HG02678 (cell line): ENCODE measurements at regions not wholly inside any gene's neighbourhood (a gene's known extent, or its start where the extent isn't known, plus 50 kb on each side); places are given as distances from the start of the nearest gene placed in this dataset.

Source experiments
- ATAC-seq: cut with Tn5 transposase; IDR thresholded peaks from one replicate; pipeline ENCODE4 v1.9.1; 2021; ENCODE audit warnings: mild to moderate bottlenecking, moderate library complexity; ENCODE audit not compliant: unreplicated experiment

GRCh38 chr18:78390348-78390951, 589.2 kb upstream of the SALL3 start:
- ATAC-seq, result no peak

DNA sequence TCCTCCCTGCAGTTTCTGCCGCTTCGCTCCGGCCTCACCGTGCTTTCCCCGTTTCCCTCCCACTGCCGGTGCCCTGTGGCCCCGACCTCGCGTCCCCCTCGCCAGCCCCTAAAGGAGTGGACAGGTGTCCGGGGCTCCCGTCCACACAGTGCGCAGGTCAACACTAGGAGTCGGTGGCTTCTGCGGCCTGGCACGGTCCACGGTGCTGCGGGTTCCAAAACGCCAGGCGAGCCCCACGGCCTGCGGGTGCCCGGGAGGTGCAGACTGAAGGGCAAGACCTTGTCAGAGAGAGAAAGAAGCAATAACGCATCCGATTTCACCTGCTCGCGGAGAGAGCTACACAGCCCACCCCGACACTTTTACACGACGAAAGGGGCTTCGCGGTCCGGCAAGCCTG, 588.7 kb upstream of the SALL3 start:
- no peak for ATAC-seq

DNA sequence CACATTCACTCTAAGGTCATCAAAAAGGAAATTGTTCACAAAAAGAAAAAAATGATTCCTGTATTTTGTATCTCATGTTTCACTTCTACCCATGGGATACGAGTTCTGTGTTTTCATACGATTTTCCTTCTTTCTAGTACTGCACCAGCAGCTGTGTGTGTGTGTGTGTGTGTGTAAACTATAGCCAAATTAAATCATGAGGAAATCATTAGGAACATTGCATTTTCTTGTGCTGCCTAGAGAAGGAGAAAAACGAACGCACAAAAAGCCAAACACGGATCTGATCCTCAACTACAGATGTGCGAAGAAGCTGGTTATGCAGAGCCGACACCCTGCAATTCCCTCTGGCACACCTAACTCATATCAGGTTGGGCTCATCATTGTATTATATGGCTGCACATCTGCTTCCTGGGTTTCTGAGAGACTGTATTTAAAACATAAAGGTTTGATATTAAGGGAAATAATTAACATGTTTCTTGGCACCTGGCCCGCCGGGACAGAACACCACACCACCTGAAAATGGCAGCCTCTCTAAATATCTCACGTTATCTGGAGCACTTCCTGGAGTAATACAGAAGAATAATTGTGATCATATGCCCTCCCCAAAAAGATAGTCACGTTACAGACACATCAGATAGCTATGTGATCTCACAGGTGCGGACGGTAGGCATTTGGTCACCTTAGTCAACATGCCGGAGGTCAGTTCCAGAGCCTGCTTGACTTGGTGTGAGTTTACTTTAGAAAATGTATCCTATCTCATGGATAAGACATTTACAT, 586.3 kb upstream of the SALL3 start:
- no peak for ATAC-seq

GRCh38 chr18:78396077-78396476, 583.5 kb upstream of the SALL3 start:
- ATAC-seq, result no peak

DNA sequence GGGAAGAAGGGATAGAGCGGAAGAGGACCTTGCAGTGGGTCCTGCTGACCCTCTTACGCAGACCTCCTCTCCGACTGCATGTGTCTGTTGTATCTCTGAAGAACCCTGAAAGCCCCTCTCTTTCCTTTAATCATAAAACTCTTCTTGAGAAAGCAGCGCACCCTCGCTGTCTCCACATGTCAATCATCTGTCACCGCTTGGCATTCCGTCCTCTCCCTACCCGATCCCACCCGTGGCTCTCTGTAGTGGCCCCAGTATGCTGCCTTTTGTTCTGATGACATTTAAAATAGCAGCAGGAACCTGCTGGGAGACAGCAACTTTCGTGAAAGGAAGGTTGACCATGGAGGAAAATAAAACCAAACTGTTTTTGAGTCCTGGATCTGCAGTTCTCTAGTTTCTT, 582.9 kb upstream of the SALL3 start:
- no peak for ATAC-seq

DNA sequence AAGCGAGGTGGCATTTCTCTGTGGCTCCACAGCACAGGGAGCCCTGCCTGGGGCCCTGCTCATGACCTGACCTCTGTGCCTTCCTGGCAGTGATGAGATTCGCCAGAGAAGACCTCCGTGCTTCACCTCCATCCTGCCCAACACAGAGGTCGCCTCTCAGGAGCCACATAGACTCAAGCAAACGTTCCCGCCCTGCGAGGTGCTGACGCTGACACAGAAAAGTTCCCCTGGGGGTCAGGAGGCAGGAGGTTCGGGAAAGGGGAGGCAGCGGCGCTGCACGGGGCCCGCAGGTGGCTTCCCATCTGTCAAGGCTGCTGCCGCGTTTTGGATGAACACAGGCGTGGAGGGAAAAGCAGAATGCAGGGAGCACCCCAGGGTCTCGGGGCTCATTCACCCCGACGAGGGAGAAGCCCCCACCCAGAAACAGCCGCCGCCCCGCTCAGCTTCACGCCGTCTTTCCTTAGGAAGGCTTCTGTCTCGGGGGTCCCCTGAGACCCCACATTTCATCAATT, 579.6 kb upstream of the SALL3 start:
- no peak for ATAC-seq

DNA sequence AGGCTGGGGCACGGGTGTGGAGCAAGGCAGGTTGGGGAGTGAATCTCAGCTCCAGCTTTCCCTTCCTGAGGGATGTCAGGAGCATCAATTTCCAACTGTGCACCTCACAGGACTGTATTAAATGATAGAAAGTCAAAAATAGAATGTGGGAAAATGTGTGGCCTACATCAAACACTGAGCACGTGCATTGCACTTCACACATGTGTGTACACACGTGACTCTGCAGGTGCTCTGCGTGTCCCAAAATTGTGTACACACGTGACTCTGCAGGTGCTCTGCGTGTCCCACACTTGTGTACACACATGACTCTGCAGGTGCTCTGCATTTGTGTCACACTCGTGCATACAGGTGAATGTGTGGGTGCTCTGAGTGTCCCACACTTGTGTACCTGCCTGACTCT, 577.2 kb upstream of the SALL3 start:
- ATAC-seq, result no peak

- no peak for ATAC-seq
Observed at GRCh38 chr18:78402966-78403365, 576.7 kb upstream of the SALL3 start.

DNA sequence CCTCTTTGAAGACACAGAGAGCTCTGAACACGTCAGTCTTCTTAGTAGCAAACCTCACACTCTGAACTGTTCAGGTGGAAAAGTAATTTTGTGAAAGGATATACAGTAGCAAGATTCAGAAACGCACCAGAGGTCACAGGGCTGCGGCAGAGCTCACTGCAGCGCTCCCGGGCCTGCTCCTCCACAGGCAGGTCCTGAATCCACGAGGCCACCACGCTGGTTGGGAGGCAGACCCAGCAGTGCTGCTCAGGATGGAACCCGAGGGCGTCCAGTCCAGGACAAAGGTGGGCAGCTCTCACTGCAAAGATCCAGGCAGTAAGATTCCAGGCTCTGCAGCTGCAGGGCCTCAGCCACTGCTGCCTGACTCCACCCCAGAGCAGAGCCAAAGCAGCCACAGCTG, 576.2 kb upstream of the SALL3 start:
- no peak for ATAC-seq

DNA sequence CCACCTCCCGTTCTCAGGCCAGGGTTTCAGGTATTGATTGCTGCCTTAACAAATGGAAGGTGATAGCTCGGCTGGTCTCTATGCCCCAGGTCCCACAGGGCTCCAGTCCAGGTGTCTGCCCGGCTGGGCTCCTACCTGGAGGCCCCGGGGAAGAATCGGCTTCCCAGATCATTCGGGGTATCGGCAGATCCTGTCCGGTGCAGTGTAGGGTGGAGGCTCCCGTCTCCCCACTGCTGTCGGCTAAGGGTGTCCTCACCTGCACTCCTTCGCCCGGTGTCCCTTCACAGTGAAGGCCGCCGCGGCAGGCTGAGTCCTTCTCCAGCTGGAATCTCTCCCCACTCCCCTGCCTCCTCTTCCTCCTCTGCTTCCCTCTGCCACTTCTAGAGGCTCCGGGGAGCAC, 573.9 kb upstream of the SALL3 start:
- no peak for ATAC-seq

GRCh38 chr18:78406743-78407465, 572.7 kb upstream of the SALL3 start:
- ATAC-seq, result no peak

- no peak for ATAC-seq
Observed at GRCh38 chr18:78407466-78407844, 572.2 kb upstream of the SALL3 start.

GRCh38 chr18:78408623-78409022, 571.0 kb upstream of the SALL3 start:
- ATAC-seq, result no peak

DNA sequence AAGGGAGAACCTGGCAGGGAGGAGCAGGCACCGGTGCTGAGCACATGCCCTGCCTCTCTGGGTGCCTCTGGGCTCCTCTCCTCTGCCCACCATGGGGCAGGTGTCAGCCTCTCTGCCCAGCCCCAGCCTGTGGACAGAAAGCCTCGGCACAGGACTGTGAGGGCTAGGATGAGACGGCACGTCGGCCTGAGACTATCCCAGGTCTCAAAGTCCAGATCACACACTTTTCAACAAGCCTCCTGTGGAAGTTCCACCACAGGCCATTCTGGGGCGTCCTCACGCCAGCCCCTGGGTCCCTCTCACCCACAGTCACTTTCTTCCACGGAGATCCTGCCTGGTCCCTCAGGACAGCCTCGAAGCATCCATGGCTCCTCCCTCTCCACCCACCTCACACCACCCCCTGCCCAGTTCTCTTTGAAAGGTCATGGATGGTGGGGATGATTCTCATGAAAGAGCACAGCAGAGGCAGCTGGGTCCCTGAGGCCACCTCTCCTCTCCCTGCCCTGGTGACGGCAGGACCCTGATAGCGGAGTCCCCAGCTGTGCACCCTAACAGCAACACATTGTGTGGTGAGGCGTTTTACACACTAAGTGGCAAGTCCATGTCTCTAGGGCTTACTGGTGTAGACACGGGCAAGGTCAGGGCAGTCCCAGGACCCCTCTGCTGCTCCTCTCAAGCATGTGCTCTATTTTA, 569.4 kb upstream of the SALL3 start:
- no peak for ATAC-seq

DNA sequence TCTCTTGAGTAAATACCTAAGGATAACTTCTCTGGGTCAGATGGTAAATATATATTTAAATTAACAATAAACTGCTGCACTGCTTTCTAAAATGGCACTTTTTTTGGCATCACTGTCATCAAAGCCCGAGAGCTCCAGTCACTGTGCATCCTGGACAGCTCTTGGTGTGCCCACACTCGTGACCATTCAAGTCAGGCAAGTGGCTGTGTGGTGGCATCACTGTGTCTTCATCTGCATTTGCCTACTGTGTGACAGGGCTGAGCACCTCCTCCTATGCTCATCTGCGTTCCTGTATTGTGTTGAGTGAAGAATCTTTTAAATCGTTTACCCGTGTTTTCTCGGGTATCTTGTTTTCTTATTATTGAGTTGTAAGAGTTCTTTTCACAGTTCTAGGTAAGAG, 568.1 kb upstream of the SALL3 start:
- no peak for ATAC-seq

- no peak for ATAC-seq
Observed at GRCh38 chr18:78414302-78414701, 565.3 kb upstream of the SALL3 start.

DNA sequence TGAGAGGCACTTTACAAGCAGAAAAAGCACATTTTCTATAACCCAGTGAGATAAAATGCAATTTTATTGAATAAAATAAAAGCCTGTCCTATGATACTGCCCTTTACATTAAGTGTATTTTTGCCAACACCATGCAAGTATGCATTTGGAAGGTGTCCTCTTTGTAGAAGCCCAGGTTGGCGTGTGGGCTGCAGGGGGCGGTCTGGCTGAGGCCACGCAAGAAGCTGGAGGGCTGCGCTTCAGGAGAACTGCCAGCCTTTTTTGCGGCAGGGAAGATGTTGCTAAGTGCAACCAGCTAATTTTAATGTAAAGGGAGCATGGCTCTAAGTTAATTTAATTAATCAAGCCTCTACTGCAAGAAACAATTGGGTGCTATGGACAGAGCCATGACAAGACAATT, 562.8 kb upstream of the SALL3 start:
- no peak for ATAC-seq

DNA sequence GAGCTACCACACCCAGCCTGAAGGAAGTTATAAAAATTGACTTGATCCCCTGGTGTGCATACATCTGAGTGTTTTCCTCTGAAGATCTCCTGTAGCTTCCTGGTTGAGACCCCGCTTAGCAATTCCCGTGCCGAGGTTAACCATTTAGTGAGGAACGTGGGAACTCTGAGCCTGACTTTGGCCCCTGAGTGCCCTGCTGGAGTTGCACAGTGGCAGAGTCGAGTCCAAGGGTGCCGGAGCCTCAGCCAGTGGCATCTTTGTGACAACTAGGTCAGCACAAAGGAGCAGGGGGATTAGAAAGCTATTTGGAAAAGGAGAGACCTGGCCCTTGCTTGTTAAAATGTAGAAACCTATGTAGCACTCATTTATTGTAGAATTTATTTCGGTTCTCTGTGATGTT, 561.2 kb upstream of the SALL3 start:
- no peak for ATAC-seq

DNA sequence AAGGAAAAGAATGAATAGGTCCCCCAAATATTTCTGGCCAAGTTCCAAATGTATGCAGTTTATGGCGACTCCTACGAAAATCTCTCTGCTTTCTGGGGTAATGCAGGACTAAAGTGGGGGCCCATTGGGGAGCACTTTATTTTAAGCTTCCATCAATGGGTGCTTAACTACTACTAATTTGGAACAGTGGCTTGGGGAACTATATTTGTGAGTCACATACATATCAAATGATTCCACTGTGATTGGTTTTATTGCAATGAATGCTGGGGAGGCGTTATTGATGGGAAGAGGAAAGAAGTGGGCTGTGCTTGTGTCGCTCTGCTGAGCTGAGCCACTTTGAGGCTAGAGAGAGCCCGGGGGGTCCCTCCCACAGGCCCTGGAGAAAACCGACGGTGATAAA, 560.4 kb upstream of the SALL3 start:
- ATAC-seq, result no peak

- no peak for ATAC-seq
Observed at GRCh38 chr18:78420116-78420515, 559.5 kb upstream of the SALL3 start.

DNA sequence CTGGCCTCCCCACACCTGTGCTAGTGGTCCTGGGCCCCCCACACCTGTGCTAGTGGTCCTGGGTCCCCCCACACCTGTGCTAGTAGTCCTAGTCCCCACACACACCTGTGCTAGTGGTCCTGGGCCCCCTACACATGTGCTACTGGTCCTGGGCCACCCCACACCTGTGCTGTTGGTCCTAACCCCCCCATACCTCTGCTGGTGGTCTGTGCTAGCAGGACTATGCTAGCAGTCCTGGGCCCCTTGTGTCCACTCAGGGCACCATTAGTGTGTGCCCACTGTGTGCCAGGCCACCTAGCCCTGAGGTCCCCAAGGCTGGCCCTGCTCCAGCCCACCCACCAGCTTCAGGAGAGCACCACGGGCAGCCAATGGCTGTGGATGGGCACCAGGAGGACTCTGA, 558.2 kb upstream of the SALL3 start:
- ATAC-seq, result no peak
